HG02884 (cell line): ENCODE measurements at regions not wholly inside any gene's neighbourhood (a gene's known extent, or its start where the extent isn't known, plus 50 kb on each side); places are given as distances from the start of the nearest gene placed in this dataset.
A peak's percentile ranks its signal among the peaks of the same experiment; 100 is the strongest.

Experiments used
- ATAC-seq: cut with Tn5 transposase; IDR thresholded peaks from one replicate; pipeline ENCODE4 v1.9.1; 2021; ENCODE audit warnings: mild to moderate bottlenecking, moderate library complexity; ENCODE audit not compliant: unreplicated experiment

DNA sequence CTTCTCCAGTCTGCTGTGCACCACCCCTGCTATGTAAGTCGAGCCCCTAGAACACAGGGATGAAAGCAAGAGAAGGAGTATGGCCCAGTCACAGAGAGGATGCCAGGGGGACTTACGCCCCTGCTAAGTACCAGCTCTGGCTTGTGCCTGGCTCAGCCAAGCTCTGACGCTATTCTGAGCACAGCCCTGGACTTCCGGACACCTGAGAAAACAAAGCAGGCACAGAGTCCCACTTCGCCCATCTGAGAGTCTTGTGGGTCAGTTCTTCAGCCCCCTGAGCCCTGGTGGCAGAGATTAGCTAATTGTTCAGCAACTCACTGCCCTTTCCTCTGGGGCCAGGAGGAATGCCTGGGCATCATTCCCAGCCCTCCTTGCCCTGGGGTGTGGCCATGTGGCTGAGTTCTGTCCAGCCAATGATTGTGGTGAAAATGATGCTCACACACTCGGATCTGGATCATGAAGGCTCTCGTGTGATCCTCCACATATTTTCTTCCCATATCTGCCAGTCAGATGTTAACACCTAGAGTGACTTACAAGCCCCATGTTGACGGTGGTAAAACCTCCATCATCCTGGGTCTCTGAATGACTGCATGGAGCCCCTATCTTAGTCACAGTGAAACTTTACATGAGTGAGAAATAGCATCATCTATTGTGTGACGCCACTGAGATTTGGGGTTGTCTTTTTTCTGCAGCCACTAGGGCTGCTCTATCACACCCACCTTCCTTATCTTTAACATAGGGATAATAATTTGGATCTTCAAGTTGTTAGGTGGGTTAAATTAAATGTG lies 105.7 kb downstream of the TPRA1 start:
- ATAC-seq: no peak

DNA sequence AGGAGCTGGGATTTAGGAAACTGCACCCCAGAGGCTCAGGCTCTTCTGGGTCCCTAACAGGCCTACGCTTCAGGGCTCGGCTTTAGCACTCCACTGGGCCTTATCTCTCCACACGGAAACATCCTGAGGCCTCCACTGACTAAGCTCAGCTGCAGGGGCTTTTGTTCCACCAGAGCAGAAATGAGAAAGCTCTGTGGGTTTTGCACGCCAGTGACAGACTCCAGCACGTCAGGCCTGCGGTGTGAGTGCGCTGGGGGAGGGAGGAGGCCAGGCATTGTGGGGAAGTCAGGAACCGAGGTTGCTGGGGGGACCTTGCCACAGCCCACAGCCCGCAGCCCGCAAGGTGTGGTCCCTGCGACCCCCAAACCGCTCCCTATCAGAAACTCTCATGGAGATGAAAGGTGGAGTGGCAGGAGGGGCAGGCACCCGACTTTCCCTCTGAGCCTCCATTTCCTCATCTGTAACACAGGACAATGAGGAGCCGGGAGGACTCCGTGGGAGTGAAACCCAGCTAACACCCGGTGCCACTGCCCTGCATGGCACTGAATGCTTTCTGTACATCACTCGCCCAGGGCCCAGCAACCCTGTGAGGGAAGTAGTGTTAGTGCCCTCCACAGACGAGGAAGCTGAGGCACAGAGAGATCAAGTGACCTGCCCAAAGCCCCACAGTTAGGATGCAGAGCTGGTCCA lies 106.5 kb downstream of the TPRA1 start:
- peak; percentile 88 for ATAC-seq

- ATAC-seq: no peak
Observed at GRCh38 chr3:127483005-127483641, 107.4 kb downstream of the TPRA1 start.

- ATAC-seq: no peak
Observed at GRCh38 chr3:127482216-127483004, 108.1 kb downstream of the TPRA1 start.

DNA sequence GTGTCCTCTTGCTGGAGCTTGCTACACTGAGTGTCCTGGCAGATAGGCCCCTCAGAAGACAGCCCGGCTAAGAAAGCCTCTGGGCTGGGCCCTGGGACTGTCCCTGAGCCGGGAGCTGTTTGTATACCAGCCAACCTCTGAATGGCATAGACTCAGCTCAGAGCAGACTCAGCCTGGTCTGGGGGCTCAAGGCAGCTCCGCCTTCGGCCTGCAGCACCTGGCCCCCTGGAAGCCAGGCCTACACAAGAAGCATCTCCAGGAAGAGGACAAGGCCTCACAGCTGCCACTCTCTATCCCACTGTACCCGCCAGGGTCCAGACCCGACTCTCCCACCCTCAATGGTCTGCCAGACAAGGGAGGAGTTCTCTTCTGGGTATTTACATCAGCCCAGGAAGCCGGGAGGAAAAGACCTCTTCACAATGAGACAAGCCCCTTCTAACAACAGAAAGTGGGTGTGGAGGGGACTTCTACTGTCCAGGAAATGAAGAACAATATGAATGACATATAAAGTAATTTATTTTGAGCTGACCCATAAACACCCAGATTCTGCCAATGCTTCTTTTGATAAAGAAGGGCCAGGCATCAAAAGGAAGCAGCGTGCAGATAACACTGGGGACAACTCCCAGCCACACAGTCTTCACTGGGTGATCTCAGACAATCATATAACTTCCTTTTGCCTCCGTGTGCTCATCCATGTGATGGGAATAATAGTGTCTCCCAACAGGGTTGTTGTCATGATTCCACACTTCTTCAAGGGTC lies 110.2 kb downstream of the TPRA1 start:
- no peak for ATAC-seq

- no peak for ATAC-seq
Observed at GRCh38 chr3:127479449-127479848, 111.1 kb downstream of the TPRA1 start.

- ATAC-seq: no peak
Observed at GRCh38 chr3:127478922-127479321, 111.6 kb downstream of the TPRA1 start.

- ATAC-seq: no peak
Observed at GRCh38 chr3:127477396-127477795, 113.1 kb downstream of the TPRA1 start.

- ATAC-seq: no peak
Observed at GRCh38 chr3:127476936-127477335, 113.6 kb downstream of the TPRA1 start.

DNA sequence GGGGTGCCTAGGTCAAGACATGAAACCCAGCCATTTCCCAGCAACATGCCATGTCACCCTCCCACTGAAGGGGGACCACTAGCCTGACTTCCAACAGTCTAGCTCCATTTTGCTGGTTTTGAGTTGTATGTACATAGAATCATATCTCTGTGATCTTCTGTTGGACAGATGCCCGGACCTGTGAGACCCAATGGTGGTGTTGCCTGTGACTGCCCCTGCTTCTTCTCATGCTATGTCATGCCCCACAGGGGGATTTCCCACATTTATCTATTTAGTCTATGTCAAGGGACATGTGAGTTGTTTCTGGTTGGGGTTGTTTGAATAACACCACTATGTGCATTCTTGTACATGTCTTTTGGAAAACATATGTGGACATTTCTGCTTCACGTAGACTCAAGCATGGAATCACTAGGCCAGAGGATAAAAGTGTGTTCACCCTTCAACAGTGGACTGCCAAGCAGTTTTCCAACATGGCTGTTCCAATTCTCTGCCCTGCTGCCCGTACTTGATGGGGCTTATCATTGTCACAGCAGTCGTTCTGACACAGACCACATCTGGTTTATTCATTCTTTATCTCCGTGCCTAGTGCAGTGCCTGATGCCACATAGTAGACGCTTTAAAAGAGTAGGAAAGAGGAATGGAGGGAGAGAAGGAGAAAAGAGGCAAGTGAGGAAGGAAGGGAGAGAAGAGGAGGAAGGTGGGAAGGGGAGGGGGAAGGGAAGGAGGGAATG lies 114.4 kb downstream of the TPRA1 start:
- ATAC-seq: no peak

DNA sequence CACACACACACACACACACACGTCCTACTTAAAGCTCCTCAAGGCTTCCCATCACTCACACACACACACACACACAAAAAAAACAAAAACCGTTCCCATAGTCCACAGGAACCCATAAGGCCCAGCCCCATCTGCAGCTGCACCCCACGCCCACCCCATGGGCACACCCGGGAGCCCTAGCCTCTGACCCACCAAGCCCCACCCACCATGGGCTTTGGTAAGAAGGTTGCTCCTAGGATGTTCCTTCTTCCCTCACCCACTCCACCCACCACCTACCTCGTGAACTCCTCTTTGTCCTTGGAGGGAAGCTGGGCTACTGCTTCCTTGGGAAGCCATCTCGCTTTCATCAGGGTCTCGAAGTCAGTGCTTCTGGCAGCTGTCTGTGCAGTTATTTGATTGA lies 115.1 kb downstream of the TPRA1 start:
- ATAC-seq: no peak

GRCh38 chr3:127473244-127474024 lies 117.1 kb downstream of the TPRA1 start:
- no peak for ATAC-seq

GRCh38 chr3:127472506-127472905 lies 118.0 kb downstream of the TPRA1 start:
- ATAC-seq: no peak

GRCh38 chr3:127471142-127471541 lies 119.4 kb downstream of the TPRA1 start:
- ATAC-seq: no peak

DNA sequence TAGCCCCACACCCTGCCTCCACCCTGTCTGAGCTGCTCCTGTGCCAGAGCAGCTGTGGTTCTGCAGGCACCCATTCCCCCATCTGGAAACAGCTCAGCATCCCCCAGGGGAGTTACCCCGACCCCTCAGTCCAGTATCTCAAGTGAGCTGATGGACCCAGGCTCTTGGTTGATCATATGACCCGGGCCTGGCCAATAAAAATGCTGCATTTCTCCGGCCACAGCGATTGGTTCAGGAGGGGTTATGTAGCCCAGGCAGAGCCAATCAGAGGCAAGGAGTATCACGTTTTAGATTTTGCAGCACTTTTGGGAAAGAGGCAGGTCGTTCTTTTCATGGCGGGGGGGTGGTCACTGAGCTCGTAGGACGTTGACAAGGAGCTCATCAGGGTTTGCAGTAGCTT lies 120.8 kb downstream of the TPRA1 start:
- ATAC-seq: no peak

DNA sequence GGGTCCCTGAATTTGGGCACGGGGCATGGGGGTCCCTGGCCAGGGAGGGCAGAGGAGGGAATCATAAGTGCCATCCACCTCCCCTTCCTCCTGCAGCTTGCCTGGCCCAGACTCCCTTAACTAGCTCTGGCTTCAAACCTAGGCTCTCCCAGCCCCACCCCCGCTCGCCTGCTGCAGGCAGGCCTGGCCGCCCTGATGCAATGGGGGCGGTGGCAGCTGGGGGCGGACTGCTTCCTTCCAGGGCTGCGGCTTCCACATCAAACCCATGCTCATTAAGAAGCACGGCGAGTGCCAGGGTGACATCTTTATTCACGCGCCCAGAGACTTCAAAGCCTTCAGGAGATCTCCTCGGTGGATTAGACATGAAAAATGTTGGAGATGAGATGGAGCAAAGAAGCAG lies 123.1 kb downstream of the TPRA1 start:
- ATAC-seq: no peak

DNA sequence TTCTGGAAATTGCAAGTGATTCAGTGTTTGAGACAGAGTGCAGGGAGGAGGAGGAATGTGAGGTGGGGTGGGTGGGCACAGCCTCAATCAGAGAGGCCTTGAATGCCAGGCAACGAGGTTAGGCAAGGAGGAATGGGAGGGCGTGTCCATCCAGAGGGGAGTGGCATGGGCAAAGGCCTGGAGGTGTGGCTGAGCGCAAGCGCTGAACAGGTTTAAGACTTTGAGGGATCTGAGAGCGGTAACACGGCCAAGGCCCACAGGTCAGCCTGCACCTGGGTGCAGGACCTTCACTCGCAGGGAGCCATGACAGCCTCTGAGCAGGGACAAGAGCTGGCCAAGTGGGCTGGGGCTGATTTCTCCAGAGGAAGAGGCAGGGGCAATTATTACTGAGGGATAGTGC lies 125.9 kb downstream of the TPRA1 start:
- no peak for ATAC-seq

- no peak for ATAC-seq
Observed at GRCh38 chr3:127462111-127462655, 128.3 kb downstream of the TPRA1 start.
